ENCODE measurements at regions not wholly inside any gene's neighbourhood (a gene's known extent, or its start where the extent isn't known, plus 50 kb on each side); places are given as distances from the start of the nearest gene placed in this dataset.
"Not testable (repeated sequence)": the region's sequence is repeated elsewhere in the genome, so short reads cannot be mapped to it uniquely, and the experiment has no call there.

GRCh38 chr4:127335732-127336131, 297.0 kb upstream of the INTU start:
- no peak for DNase-seq
- H3K27me3 ChIP-seq: no peaks in the 10 kb centered on the region
- intact Hi-C loops (cut with DNase I): no loop called here
- TF ChIP-seq POLR2A (IDR thresholded peaks at IDR 0.05): no peak
- no peak for TF ChIP-seq POLR2AphosphoS5 (IDR thresholded peaks at IDR 0.05)
- TF ChIP-seq CTCF (IDR thresholded peaks at IDR 0.05): no peak
- no peak for TF ChIP-seq EP300 (IDR thresholded peaks at IDR 0.05)
- WGBS, 2 donors: 76 to 85% methylated on average over 1 of the region's 1 CpG
- no peak overlapping the region for H3K4me3 ChIP-seq
- no peak overlapping the region for H3K27ac ChIP-seq
- H3K9me3 ChIP-seq: peaks cover 0 to 3% (median 0%) of the 10 kb centered on the region in 4 donors
- no peaks in the 10 kb centered on the region for H3K36me3 ChIP-seq
- no peaks in the 10 kb centered on the region for H3K4me1 ChIP-seq

- H3K4me1 ChIP-seq; H3K4me3 ChIP-seq; intact Hi-C loops (cut with DNase I); H3K27me3 ChIP-seq; H3K36me3 ChIP-seq; DNase-seq; H3K9me3 ChIP-seq; H3K27ac ChIP-seq: not testable (repeated sequence)
- WGBS, 2 donors: 69 to 75% methylated on average over 3 of the region's 3 CpGs
Observed at GRCh38 chr4:127343123-127343522, 289.6 kb upstream of the INTU start.

- Histone ChIP-seq H3K27me3 (no peaks in the 10 kb centered on the region), H3K9me3 (no peaks in the 10 kb centered on the region), H3K4me1 (no peaks in the 10 kb centered on the region), H3K36me3 (no peaks in the 10 kb centered on the region), H3K27ac (no peak overlapping the region), H3K4me3 (no peak overlapping the region)
- TF ChIP-seq POLR2AphosphoS5 (IDR thresholded peaks at IDR 0.05) (no peak), EP300 (IDR thresholded peaks at IDR 0.05) (no peak), CTCF (IDR thresholded peaks at IDR 0.05) (no peak), POLR2A (IDR thresholded peaks at IDR 0.05) (no peak)
- DNase-seq: no peak
- intact Hi-C loops (cut with DNase I): no loop called here
- WGBS, 2 donors: 89% methylated on average over 3 of the region's 3 CpGs
Observed at GRCh38 chr4:127344071-127344470, 288.7 kb upstream of the INTU start.

- DNase-seq: no peak
- intact Hi-C loops (cut with DNase I): no loop called here
- peaks cover 0 to 12% (median 9%) of the 10 kb centered on the region in 4 donors for H3K4me1 ChIP-seq
- H3K4me3 ChIP-seq: no peak overlapping the region
- TF ChIP-seq EP300 (IDR thresholded peaks at IDR 0.05) (no peak), POLR2AphosphoS5 (IDR thresholded peaks at IDR 0.05) (no peak), POLR2A (IDR thresholded peaks at IDR 0.05) (no peak), CTCF (IDR thresholded peaks at IDR 0.05) (no peak)
- no peaks in the 10 kb centered on the region for H3K9me3 ChIP-seq
- H3K36me3 ChIP-seq: no peaks in the 10 kb centered on the region
- WGBS, 2 donors: 71 to 79% methylated on average over 2 of the region's 2 CpGs
- H3K27ac ChIP-seq: no peak overlapping the region
- H3K27me3 ChIP-seq: no peaks in the 10 kb centered on the region
Observed at GRCh38 chr4:127347936-127348335, 284.8 kb upstream of the INTU start.

GRCh38 chr4:127352220-127353113, 280.3 kb upstream of the INTU start:
- no peak for TF ChIP-seq CTCF (IDR thresholded peaks at IDR 0.05)
- TF ChIP-seq POLR2AphosphoS5 (IDR thresholded peaks at IDR 0.05): peak in 1 of 4 donors; percentile 18
- Histone ChIP-seq H3K4me1 (peaks cover 0 to 29% (median 16%) of the 10 kb centered on the region in 4 donors), H3K27ac (no peak overlapping the region), H3K27me3 (no peaks in the 10 kb centered on the region), H3K36me3 (no peaks in the 10 kb centered on the region), H3K4me3 (no peak overlapping the region), H3K9me3 (peaks cover 0 to 2% (median 0%) of the 10 kb centered on the region in 4 donors)
- WGBS, 2 donors: 81 to 84% methylated on average over 7 of the region's 7 CpGs
- intact Hi-C loops (cut with DNase I): no loop called here
- peak; percentile 52 for DNase-seq
